Smooth muscle cell (in vitro differentiated cells): ENCODE measurements at regions not wholly inside any gene's neighbourhood (a gene's known extent, or its start where the extent isn't known, plus 50 kb on each side); places are given as distances from the start of the nearest gene placed in this dataset.

Source experiments
- DNase-seq: peaks from one replicate; lab custom pipeline; 2025; ENCODE audit not compliant: unreplicated experiment; lab: John Stamatoyannopoulos, UW
- H2AFZ ChIP-seq: fragments of 200-600 bp; sonication (generic); 2 replicates; pipeline ENCODE4 v1.6.0; 2016; ENCODE audit warnings: antibody characterized with exemption, low read depth, mild to moderate bottlenecking
- H3F3A ChIP-seq: fragments of 200-600 bp; sonication (generic); 2 replicates; pipeline ENCODE4 v1.6.0; 2017; ENCODE audit warnings: antibody characterized with exemption, low read depth
- H3K27ac ChIP-seq: fragments of 200-600 bp; sonication (generic); 2 replicates; pipeline ENCODE4 v1.5.1; 2016; ENCODE audit warnings: low read depth, mild to moderate bottlenecking
- H3K27me3 ChIP-seq: fragments of 200-600 bp; sonication (generic); 2 replicates; pipeline ENCODE4 v1.6.1; 2016; ENCODE audit warnings: low read depth, mild to moderate bottlenecking
- H3K36me3 ChIP-seq: fragments of 200-600 bp; sonication (generic); 2 replicates; pipeline ENCODE4 v1.5.1; 2016; ENCODE audit warnings: low read depth
- H3K4me1 ChIP-seq: fragments of 200-600 bp; sonication (generic); 2 replicates; pipeline ENCODE4 v1.5.1; 2016; ENCODE audit warnings: low read depth
- H3K4me2 ChIP-seq: fragments of 200-600 bp; sonication (generic); 2 replicates; pipeline ENCODE4 v1.6.0; 2016; ENCODE audit warnings: mild to moderate bottlenecking
- H3K4me3 ChIP-seq: fragments of 200-600 bp; sonication (generic); 2 replicates; pipeline ENCODE4 v1.5.1; 2016; ENCODE audit warnings: mild to moderate bottlenecking
- H3K79me2 ChIP-seq: fragments of 200-600 bp; sonication (generic); 2 replicates; pipeline ENCODE4 v1.6.0; 2016; ENCODE audit warnings: low read depth, mild to moderate bottlenecking
- H3K9ac ChIP-seq: fragments of 200-600 bp; sonication (generic); 2 replicates; pipeline ENCODE4 v1.6.0; 2016; ENCODE audit warnings: low read depth
- H3K9me3 ChIP-seq: fragments of 200-600 bp; sonication (generic); replicated peaks from 2 replicates; pipeline ENCODE4 v1.5.1; 2016; ENCODE audit warnings: low read depth
- H4K20me1 ChIP-seq: fragments of 200-600 bp; sonication (generic); 2 replicates; pipeline ENCODE4 v1.6.0; 2016; ENCODE audit warnings: low read depth
- CTCF ChIP-seq: fragments of 200-600 bp; sonication (generic); IDR thresholded peaks from 2 replicates; pipeline ENCODE4 v1.5.1; 2017; ENCODE audit warnings: borderline replicate concordance, mild to moderate bottlenecking, antibody characterized with exemption; ENCODE audit not compliant: insufficient read depth, poor library complexity, severe bottlenecking
- WGBS: methylation state at CpG from one replicate; pipeline ENCODE4 v1.1.7; 2016; ENCODE audit warnings: low lambda C conversion rate; 5-methylcytosine and 5-hydroxymethylcytosine counted together

GRCh38 chr2:75337619-75338018 lies 138.3 kb upstream of the TACR1 start:
- no peak for TF ChIP-seq CTCF
- H3K4me3 ChIP-seq = no peak overlapping the region
- H4K20me1 ChIP-seq = no peaks in the 10 kb centered on the region
- H3F3A ChIP-seq = no peaks in the 10 kb centered on the region
- H3K27ac ChIP-seq = no peak overlapping the region
- no peaks in the 10 kb centered on the region for H3K79me2 ChIP-seq
- H2AFZ ChIP-seq = no peak overlapping the region
- no peaks in the 10 kb centered on the region for H3K4me1 ChIP-seq
- H3K27me3 ChIP-seq = no peaks in the 10 kb centered on the region
- WGBS = 95% methylated on average over 3 of the region's 3 CpGs
- no peak overlapping the region for H3K4me2 ChIP-seq
- no peaks in the 10 kb centered on the region for H3K9me3 ChIP-seq
- DNase-seq = no peak
- no peaks in the 10 kb centered on the region for H3K36me3 ChIP-seq
- H3K9ac ChIP-seq = no peak overlapping the region

- Histone ChIP-seq H3K9ac (no peak overlapping the region), H4K20me1 (no peaks in the 10 kb centered on the region), H3K79me2 (no peaks in the 10 kb centered on the region), H3K4me3 (no peak overlapping the region), H3K9me3 (no peaks in the 10 kb centered on the region), H3F3A (no peaks in the 10 kb centered on the region), H3K27ac (no peak overlapping the region), H3K36me3 (no peaks in the 10 kb centered on the region), H3K4me1 (no peaks in the 10 kb centered on the region), H3K4me2 (no peak overlapping the region), H2AFZ (no peak overlapping the region), H3K27me3 (no peaks in the 10 kb centered on the region)
- TF ChIP-seq CTCF = no peak
- 82% methylated on average over 5 of the region's 5 CpGs for WGBS
- no peak for DNase-seq
Observed at GRCh38 chr2:75337016-75337415, 137.7 kb upstream of the TACR1 start.

GRCh38 chr2:75336451-75336850 lies 137.1 kb upstream of the TACR1 start:
- H3K9ac ChIP-seq = no peak overlapping the region
- TF ChIP-seq CTCF = no peak
- WGBS = 95% methylated on average over 3 of the region's 3 CpGs
- H3K9me3 ChIP-seq = no peaks in the 10 kb centered on the region
- H3K79me2 ChIP-seq = no peaks in the 10 kb centered on the region
- H3K4me2 ChIP-seq = no peak overlapping the region
- no peaks in the 10 kb centered on the region for H4K20me1 ChIP-seq
- H3K4me1 ChIP-seq = no peaks in the 10 kb centered on the region
- no peaks in the 10 kb centered on the region for H3K27me3 ChIP-seq
- no peaks in the 10 kb centered on the region for H3F3A ChIP-seq
- no peak overlapping the region for H3K27ac ChIP-seq
- no peak for DNase-seq
- no peak overlapping the region for H2AFZ ChIP-seq
- no peaks in the 10 kb centered on the region for H3K36me3 ChIP-seq
- no peak overlapping the region for H3K4me3 ChIP-seq

- Histone ChIP-seq H3K27me3 (no peaks in the 10 kb centered on the region), H2AFZ (no peak overlapping the region), H3K27ac (no peak overlapping the region), H3K79me2 (no peaks in the 10 kb centered on the region), H3K4me1 (no peaks in the 10 kb centered on the region), H3F3A (no peaks in the 10 kb centered on the region), H3K9me3 (no peaks in the 10 kb centered on the region), H3K9ac (no peak overlapping the region), H4K20me1 (no peaks in the 10 kb centered on the region), H3K36me3 (no peaks in the 10 kb centered on the region), H3K4me2 (no peak overlapping the region), H3K4me3 (no peak overlapping the region)
- DNase-seq = no peak
- TF ChIP-seq CTCF = no peak
- 84% methylated on average over 6 of the region's 6 CpGs for WGBS
Observed at GRCh38 chr2:75334076-75334475, 134.8 kb upstream of the TACR1 start.
